K562 (cell line): ENCODE measurements at regions not wholly inside any gene's neighbourhood (a gene's known extent, or its start where the extent isn't known, plus 50 kb on each side); places are given as distances from the start of the nearest gene placed in this dataset.

Experiments used
- E2F3 ChIP-seq: fragments of 250-450 bp; sonication (Bioruptor Pico); IDR thresholded peaks from 2 replicates; pipeline ENCODE4 v1.4.0; 2020; ENCODE audit warnings: mild to moderate bottlenecking
- ESRRA ChIP-seq: fragments of 450-650 bp; IDR thresholded peaks from 2 replicates; pipeline ENCODE4 v1.6.1; 2014; ENCODE audit warnings: low read depth, mild to moderate bottlenecking, moderate library complexity, borderline replicate concordance
- FOS ChIP-seq: IDR thresholded peaks from 3 replicates; pipeline ENCODE4 v1.6.1; 2011; ENCODE audit not compliant: insufficient read length; ENCODE audit errors: extremely low read depth
- KLF13 ChIP-seq: fragments of 450-650 bp; IDR thresholded peaks from 2 replicates; pipeline ENCODE4 v1.6.1; 2016; ENCODE audit warnings: missing genetic modification characterization, low read depth, mild to moderate bottlenecking, missing compliant biosample characterization, moderate library complexity, borderline replicate concordance
- MAZ ChIP-seq, 2 experiments: fragments of 450-650 bp in 1 of 2; sonication (generic) in 1 of 2; formaldehyde crosslinking; IDR thresholded peaks in 1 of 2; conservative IDR thresholded peaks in 1 of 2; 2 replicates each; pipeline versions ENCODE4 v1.4.0 to v1.5.0; 2020; ENCODE audit warnings: mild to moderate bottlenecking in 1 of 2, missing genetic modification reagents in 1 of 2
- RBFOX2 ChIP-seq: fragments of 200-400 bp; formaldehyde crosslinking; IDR thresholded peaks from 2 replicates; pipeline ENCODE4 v1.6.1; 2017; ENCODE audit warnings: low read depth, mild to moderate bottlenecking, low read length, moderate library complexity
- ZNF253 ChIP-seq: fragments of 250-450 bp; sonication (Bioruptor Pico); conservative IDR thresholded peaks from 2 replicates; pipeline ENCODE4 v1.6.1; 2021; ENCODE audit warnings: mild to moderate bottlenecking
- TF ChIP-seq, protein P1 (sequence below): fragments of 200-800 bp; sonication (Bioruptor generic); IDR thresholded peaks from 2 replicates; pipeline ENCODE4 v1.6.1; 2016; ENCODE audit warnings: missing genetic modification characterization, missing compliant biosample characterization

DNA sequence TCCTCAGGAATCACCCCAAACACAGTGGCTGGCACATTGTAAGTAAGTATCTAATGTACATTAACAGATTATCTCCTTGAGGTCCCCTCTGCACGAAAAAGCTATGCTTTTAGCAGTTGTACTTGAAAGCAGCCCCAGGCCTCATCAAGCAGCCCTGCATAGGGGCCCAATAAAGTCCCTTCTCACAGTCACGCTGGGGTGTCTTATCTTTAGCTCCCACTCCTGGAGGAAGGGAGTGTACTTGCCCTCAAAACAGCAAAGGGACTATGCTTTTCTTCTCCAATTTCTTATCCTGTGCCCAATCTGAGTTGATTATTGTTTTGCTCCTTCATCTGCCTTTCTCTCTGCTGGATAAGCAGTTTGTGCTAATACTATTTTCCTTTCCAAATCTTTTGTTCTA is 168.8 kb upstream of the PLXNA2 start:
- TF ChIP-seq FOS (no peak), ZNF253 (CRISPR knock-in tag) (no peak), ESRRA (no peak), KLF13 (tag) (no peak), MAZ (CRISPR knock-in tag; conservative IDR thresholded peaks at IDR 0.05 in 1 of 2, IDR thresholded peaks at IDR 0.05 in 1 of 2) (no peak), E2F3 (CRISPR knock-in tag) (no peak), RBFOX2 (no peak)
- TF ChIP-seq, protein P1, sequence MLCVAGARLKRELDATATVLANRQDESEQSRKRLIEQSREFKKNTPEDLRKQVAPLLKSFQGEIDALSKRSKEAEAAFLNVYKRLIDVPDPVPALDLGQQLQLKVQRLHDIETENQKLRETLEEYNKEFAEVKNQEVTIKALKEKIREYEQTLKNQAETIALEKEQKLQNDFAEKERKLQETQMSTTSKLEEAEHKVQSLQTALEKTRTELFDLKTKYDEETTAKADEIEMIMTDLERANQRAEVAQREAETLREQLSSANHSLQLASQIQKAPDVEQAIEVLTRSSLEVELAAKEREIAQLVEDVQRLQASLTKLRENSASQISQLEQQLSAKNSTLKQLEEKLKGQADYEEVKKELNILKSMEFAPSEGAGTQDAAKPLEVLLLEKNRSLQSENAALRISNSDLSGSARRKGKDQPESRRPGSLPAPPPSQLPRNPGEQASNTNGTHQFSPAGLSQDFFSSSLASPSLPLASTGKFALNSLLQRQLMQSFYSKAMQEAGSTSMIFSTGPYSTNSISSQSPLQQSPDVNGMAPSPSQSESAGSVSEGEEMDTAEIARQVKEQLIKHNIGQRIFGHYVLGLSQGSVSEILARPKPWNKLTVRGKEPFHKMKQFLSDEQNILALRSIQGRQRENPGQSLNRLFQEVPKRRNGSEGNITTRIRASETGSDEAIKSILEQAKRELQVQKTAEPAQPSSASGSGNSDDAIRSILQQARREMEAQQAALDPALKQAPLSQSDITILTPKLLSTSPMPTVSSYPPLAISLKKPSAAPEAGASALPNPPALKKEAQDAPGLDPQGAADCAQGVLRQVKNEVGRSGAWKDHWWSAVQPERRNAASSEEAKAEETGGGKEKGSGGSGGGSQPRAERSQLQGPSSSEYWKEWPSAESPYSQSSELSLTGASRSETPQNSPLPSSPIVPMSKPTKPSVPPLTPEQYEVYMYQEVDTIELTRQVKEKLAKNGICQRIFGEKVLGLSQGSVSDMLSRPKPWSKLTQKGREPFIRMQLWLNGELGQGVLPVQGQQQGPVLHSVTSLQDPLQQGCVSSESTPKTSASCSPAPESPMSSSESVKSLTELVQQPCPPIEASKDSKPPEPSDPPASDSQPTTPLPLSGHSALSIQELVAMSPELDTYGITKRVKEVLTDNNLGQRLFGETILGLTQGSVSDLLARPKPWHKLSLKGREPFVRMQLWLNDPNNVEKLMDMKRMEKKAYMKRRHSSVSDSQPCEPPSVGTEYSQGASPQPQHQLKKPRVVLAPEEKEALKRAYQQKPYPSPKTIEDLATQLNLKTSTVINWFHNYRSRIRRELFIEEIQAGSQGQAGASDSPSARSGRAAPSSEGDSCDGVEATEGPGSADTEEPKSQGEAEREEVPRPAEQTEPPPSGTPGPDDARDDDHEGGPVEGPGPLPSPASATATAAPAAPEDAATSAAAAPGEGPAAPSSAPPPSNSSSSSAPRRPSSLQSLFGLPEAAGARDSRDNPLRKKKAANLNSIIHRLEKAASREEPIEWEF (CRISPR knock-in tag), result no peak
